ENCODE measurements at regions not wholly inside any gene's neighbourhood (a gene's known extent, or its start where the extent isn't known, plus 50 kb on each side); places are given as distances from the start of the nearest gene placed in this dataset.
"Not testable (repeated sequence)": the region's sequence is repeated elsewhere in the genome, so short reads cannot be mapped to it uniquely, and the experiment has no call there.

DNA sequence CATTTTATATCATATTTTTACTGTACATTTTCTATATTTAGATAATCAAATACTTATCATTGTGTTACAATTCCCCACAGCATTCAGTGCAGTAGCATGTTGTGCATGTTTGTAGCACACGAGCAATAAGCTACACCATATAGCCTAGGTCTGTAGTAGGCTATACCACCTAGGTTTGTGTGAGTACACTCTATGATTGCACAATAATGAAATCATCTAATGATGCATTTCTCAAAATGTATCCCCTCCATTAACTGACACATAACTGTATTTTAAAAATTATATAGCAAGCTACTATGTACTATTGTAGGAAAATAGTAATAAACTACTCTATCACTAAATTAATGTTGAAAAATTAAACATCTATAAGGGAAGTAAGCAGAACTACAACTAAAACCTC, 518.4 kb upstream of the PABPC4L start:
- TF ChIP-seq POLR2A (IDR thresholded peaks at IDR 0.05): no peak
- TF ChIP-seq, protein P1, sequence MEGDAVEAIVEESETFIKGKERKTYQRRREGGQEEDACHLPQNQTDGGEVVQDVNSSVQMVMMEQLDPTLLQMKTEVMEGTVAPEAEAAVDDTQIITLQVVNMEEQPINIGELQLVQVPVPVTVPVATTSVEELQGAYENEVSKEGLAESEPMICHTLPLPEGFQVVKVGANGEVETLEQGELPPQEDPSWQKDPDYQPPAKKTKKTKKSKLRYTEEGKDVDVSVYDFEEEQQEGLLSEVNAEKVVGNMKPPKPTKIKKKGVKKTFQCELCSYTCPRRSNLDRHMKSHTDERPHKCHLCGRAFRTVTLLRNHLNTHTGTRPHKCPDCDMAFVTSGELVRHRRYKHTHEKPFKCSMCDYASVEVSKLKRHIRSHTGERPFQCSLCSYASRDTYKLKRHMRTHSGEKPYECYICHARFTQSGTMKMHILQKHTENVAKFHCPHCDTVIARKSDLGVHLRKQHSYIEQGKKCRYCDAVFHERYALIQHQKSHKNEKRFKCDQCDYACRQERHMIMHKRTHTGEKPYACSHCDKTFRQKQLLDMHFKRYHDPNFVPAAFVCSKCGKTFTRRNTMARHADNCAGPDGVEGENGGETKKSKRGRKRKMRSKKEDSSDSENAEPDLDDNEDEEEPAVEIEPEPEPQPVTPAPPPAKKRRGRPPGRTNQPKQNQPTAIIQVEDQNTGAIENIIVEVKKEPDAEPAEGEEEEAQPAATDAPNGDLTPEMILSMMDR (IDR thresholded peaks at IDR 0.05): no peak
- Histone ChIP-seq H3K27me3 (no peaks in the 10 kb centered on the region), H3K27ac (no peak overlapping the region), H3K36me3 (no peaks in the 10 kb centered on the region), H3K9me3 (no peaks in the 10 kb centered on the region), H3K4me3 (replicated peaks in 1 of 3) (no peak overlapping the region), H3K4me1 (no peaks in the 10 kb centered on the region)
- 92 to 95% methylated on average over 1 of the region's 1 CpG for WGBS, 2 donors
- DNase-seq: no peak
- intact Hi-C loops (cut with DNase I): no loop called here

- DNase-seq: peak; percentile 50 to 54
- intact Hi-C loops (cut with DNase I): no loop called here
- Histone ChIP-seq H3K9me3 (no peaks in the 10 kb centered on the region), H3K27me3 (no peaks in the 10 kb centered on the region), H3K4me3 (replicated peaks in 1 of 3) (no peak overlapping the region), H3K36me3 (no peaks in the 10 kb centered on the region), H3K27ac (no peak overlapping the region), H3K4me1 (peaks cover 0 to 7% of the 10 kb centered on the region in 2 donors)
- TF ChIP-seq, protein P1 (IDR thresholded peaks at IDR 0.05): no peak
- no peak for TF ChIP-seq POLR2A (IDR thresholded peaks at IDR 0.05)
Measured at GRCh38 chr4:134708616-134709015, 507.0 kb upstream of the PABPC4L start.

GRCh38 chr4:134708026-134708425, 506.4 kb upstream of the PABPC4L start:
- WGBS, 2 donors: 91 to 93% methylated on average over 2 of the region's 2 CpGs
- no peak overlapping the region for H3K4me3 ChIP-seq (replicated peaks in 1 of 3)

GRCh38 chr4:134702374-134702773, 500.8 kb upstream of the PABPC4L start:
- WGBS, 2 donors: 56 to 73% methylated on average over 3 of the region's 3 CpGs
- Histone ChIP-seq H3K4me1 (no peaks in the 10 kb centered on the region), H3K36me3 (no peaks in the 10 kb centered on the region), H3K4me3 (replicated peaks in 1 of 3) (no peak overlapping the region), H3K27me3 (no peaks in the 10 kb centered on the region), H3K27ac (no peak overlapping the region), H3K9me3 (no peaks in the 10 kb centered on the region)
- TF ChIP-seq, protein P1 (IDR thresholded peaks at IDR 0.05): no peak
- TF ChIP-seq POLR2A (IDR thresholded peaks at IDR 0.05): no peak
- DNase-seq: no peak
- intact Hi-C loops (cut with DNase I): no loop called here

More at GRCh38 chr4:134708026-134708425, 506.4 kb upstream of the PABPC4L start:
- TF ChIP-seq, protein P1 (IDR thresholded peaks at IDR 0.05): no peak
- no peak for TF ChIP-seq POLR2A (IDR thresholded peaks at IDR 0.05)
- no peak overlapping the region for H3K27ac ChIP-seq
- intact Hi-C loops (cut with DNase I): no loop called here
- H3K4me1 ChIP-seq: peaks cover 0 to 7% of the 10 kb centered on the region in 2 donors
- no peaks in the 10 kb centered on the region for H3K9me3 ChIP-seq
- DNase-seq: no peak
- no peaks in the 10 kb centered on the region for H3K27me3 ChIP-seq
- no peaks in the 10 kb centered on the region for H3K36me3 ChIP-seq

DNA sequence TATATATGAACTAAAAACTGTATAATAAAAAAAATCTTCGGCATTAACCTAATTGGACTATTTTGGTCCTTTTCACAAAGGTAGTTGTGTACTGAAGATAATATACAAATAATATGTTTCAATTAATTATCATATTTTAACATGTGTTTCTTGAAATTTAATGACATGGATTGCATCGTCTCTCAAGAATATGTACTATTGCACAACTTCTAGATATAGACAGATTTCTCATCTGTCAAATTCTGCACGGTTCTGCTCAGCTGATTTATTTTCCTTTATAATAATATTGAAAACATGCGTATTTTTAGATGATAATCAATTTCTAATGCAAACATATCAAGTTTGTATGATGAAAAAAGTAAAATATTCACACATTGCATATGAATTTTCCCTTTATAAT, 498.7 kb upstream of the PABPC4L start:
- no peaks in the 10 kb centered on the region for H3K4me1 ChIP-seq
- TF ChIP-seq POLR2A (IDR thresholded peaks at IDR 0.05): no peak
- TF ChIP-seq, protein P1 (IDR thresholded peaks at IDR 0.05): no peak
- H3K36me3 ChIP-seq: no peaks in the 10 kb centered on the region
- DNase-seq: no peak
- no peaks in the 10 kb centered on the region for H3K9me3 ChIP-seq
- WGBS, 2 donors: 92 to 94% methylated on average over 4 of the region's 4 CpGs
- no peaks in the 10 kb centered on the region for H3K27me3 ChIP-seq
- intact Hi-C loops (cut with DNase I): no loop called here
- H3K4me3 ChIP-seq (replicated peaks in 1 of 3): no peak overlapping the region
- H3K27ac ChIP-seq: no peak overlapping the region

- 92 to 95% methylated on average over 4 of the region's 4 CpGs for WGBS, 2 donors
- H3K27ac ChIP-seq; H3K4me1 ChIP-seq; H3K36me3 ChIP-seq; H3K27me3 ChIP-seq; H3K9me3 ChIP-seq; intact Hi-C loops (cut with DNase I); DNase-seq; H3K4me3 ChIP-seq (replicated peaks in 1 of 3): not testable (repeated sequence)
Measured at GRCh38 chr4:134698831-134699230, 497.2 kb upstream of the PABPC4L start.

Measured in thyroid gland (tissue), 4 donors.